Activated CD4-positive, alpha-beta memory T cell treated with anti-CD3 and anti-CD28 coated beads, Interleukin-2, amount 10 ng/mL, durations not matched to agents 7 days and 5 days (primary cell): ENCODE measurements at regions not wholly inside any gene's neighbourhood (a gene's known extent, or its start where the extent isn't known, plus 50 kb on each side); places are given as distances from the start of the nearest gene placed in this dataset.

Experiments used
- CTCF ChIA-PET: fragments of 350-600 bp; sonication (Branson Sonifier 250); formaldehyde crosslinking; loops from one replicate; lab custom pipeline; 2021; ENCODE audit warnings: antibody characterized with exemption, inconsistent platforms; lab: Charles Lee
- POLR2A ChIA-PET: fragments of 350-600 bp; sonication (Branson Sonifier 250); formaldehyde crosslinking; loops from one replicate; lab custom pipeline; 2021; ENCODE audit warnings: antibody characterized with exemption; lab: Charles Lee
- DNase-seq: peaks from one replicate; pipeline ENCODE4 v3.0.0-alpha.2; 2020
- H3K27ac Mint-ChIP-seq: one replicate; pipeline ENCODE4 v1.8.0; 2021; ENCODE audit warnings: mild to moderate bottlenecking, mixed read lengths
- H3K27me3 Mint-ChIP-seq: one replicate; pipeline ENCODE4 v1.8.0; 2021; ENCODE audit warnings: mixed read lengths
- H3K36me3 Mint-ChIP-seq: one replicate; pipeline ENCODE4 v1.8.0; 2021; ENCODE audit warnings: low read depth, mixed read lengths
- H3K4me1 Mint-ChIP-seq: one replicate; pipeline ENCODE4 v1.8.0; 2021; ENCODE audit warnings: mixed read lengths
- H3K4me3 Mint-ChIP-seq: one replicate; pipeline ENCODE4 v1.8.0; 2021; ENCODE audit warnings: mild to moderate bottlenecking, mixed read lengths
- H3K9me3 Mint-ChIP-seq: one replicate; pipeline ENCODE4 v1.8.0; 2021; ENCODE audit warnings: mixed read lengths

DNA sequence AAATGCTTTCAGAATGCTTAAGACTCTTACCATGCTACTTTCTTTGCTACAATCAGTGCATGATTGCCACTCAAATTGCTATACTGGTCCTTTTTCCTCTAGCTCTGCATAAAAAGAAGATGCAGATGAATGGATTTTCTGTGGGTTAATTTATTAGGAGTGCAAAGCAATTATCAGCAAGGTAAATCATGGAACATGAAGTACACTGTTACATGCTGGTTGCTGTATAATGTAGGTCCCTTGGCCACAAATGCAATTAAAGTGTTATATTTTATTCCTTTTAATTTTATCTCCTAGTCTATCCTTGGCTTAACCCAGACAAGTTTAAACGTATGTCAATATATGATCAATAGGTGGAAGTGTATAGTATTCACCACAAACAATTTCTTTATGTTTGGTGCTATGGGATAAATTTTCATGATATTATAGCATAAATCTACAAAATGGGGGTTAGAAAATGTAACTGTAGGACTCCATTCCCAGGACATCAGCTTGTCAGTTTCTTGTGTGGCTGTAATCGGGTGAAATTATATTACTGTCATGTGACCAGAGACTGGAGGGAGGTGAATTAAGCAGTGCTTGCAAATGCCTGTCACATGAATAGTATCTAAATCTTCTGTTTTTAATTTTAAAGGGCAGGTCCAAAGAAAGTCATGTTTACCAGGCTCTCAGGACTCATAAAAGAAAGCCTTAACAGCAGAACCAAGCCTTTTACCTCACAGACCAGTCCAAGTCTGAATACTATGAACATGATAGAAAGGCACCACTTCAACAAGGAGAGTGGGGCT lies 176.9 kb upstream of the ID4 start:
- H3K4me1 Mint-ChIP-seq, result no peaks in the 10 kb centered on the region
- H3K9me3 Mint-ChIP-seq, result no peaks in the 10 kb centered on the region
- ChIA-PET CTCF (no interaction called here), POLR2A (no interaction called here)
- no peaks in the 10 kb centered on the region for H3K36me3 Mint-ChIP-seq
- no peak for DNase-seq
- no peak overlapping the region for H3K27ac Mint-ChIP-seq
- H3K4me3 Mint-ChIP-seq, result no peak overlapping the region
- no peaks in the 10 kb centered on the region for H3K27me3 Mint-ChIP-seq

DNA sequence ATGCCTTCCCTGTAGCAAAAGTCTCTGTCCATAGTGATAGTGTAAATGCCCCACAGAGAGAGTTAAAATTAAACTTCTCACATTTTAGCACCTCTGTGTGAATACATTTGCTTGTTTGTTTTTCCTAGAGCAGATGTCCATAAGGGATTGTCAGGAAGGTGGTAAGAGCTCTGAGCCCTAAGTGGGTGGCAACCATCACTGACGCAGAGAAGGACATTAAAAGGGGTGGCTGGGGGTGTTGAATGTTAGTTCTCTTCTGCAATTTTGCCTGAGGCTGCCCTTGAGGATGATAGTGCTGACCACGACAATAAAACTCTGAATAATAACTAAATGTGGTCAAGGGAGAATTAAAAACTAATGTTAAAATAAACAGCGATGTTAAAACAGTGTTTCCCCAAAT lies 174.3 kb upstream of the ID4 start:
- Mint-ChIP-seq H3K27ac (no peak overlapping the region), H3K27me3 (no peaks in the 10 kb centered on the region), H3K4me1 (no peaks in the 10 kb centered on the region), H3K36me3 (no peaks in the 10 kb centered on the region), H3K4me3 (no peak overlapping the region), H3K9me3 (no peaks in the 10 kb centered on the region)
- ChIA-PET CTCF (no interaction called here), POLR2A (no interaction called here)
- no peak for DNase-seq

DNA sequence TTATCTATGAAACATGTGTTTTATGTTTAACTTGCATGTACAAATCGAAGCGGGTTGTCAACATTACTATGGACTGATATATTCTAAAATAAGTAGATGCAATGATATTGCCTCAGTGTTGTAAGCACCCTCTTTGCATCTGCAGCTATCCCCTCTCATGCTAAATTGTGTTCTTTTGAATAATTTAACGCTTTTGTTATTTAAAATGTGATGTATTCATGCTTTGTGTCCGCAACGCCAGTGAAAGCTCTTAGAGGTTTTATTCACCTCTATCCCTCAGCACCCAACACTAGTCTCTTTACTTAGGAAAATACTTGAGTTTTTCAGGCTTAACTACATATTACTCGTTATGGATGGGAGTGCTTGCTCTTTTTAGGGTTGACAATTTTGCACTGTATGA lies 173.7 kb upstream of the ID4 start:
- ChIA-PET CTCF (interaction anchor here (0.9 kb wide), 1 partner anchor 9 kb away, joined by 3 read pairs; no protein-coding TSS in a partner anchor), POLR2A (no interaction called here)
- no peaks in the 10 kb centered on the region for H3K4me1 Mint-ChIP-seq
- H3K4me3 Mint-ChIP-seq, result no peak overlapping the region
- DNase-seq, result no peak
- H3K36me3 Mint-ChIP-seq, result no peaks in the 10 kb centered on the region
- H3K9me3 Mint-ChIP-seq, result no peaks in the 10 kb centered on the region
- H3K27me3 Mint-ChIP-seq, result no peaks in the 10 kb centered on the region
- no peak overlapping the region for H3K27ac Mint-ChIP-seq

DNA sequence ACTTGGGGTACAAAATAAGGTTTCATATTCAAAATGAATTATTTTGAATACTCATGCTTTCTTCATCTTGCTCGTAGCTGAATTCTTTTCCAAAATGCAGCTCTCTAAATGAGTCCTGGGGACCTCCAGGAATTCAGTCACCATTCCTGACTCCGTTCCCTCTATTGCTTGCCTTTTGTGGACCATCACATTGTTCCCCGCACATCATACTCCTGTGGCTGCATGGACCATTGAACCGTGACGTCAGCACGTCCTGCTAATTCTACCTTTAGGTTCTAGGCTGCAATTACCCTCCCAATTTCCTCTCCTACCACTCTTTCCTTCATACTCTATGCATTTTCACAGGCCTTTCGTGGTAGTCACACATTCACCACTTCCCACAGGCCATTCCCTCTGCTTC lies 173.1 kb upstream of the ID4 start:
- H3K4me1 Mint-ChIP-seq, result no peaks in the 10 kb centered on the region
- no peaks in the 10 kb centered on the region for H3K9me3 Mint-ChIP-seq
- no peaks in the 10 kb centered on the region for H3K27me3 Mint-ChIP-seq
- POLR2A ChIA-PET, result interaction anchor here (0.6 kb wide), 1 partner anchor 505 kb away, joined by 3 read pairs; no protein-coding TSS in a partner anchor
- H3K27ac Mint-ChIP-seq, result no peak overlapping the region
- DNase-seq, result no peak
- H3K36me3 Mint-ChIP-seq, result no peaks in the 10 kb centered on the region
- no peak overlapping the region for H3K4me3 Mint-ChIP-seq
- CTCF ChIA-PET, result interaction anchor here (0.9 kb wide), 1 partner anchor 8 kb away, joined by 3 read pairs; no protein-coding TSS in a partner anchor

DNA sequence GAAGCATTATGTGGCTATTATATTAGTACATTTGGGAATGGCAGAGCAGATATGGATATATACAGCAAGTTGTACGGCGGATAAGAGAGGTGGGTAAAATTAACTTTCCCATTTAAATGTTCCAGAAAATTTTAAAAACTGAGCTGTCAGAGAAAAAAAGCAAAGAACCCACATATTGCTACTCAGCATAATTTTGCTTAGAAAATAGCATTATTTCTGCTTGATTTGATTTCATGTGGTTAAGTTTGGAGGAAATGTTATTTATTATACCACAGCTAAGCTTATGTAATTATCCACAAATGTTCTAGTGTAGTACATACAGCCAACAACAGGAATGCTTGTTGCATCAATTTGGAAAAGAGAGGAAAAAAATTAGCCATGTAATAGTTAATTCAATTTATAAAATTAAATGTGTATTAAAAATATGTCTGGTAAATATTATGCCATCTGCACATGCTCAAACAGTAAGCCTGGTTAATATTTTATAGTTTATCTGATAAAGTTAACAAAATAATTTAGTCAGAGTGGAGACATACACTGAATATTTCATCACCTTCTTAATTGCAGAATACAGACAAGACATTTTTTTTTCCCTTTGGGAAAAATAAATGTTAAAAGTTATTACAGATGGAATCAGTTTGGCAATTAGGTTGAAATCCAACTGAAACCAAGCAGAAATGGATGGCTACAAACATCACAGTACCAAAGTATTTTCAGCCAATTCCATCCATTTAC lies 172.1 kb upstream of the ID4 start:
- no peak overlapping the region for H3K27ac Mint-ChIP-seq

DNA sequence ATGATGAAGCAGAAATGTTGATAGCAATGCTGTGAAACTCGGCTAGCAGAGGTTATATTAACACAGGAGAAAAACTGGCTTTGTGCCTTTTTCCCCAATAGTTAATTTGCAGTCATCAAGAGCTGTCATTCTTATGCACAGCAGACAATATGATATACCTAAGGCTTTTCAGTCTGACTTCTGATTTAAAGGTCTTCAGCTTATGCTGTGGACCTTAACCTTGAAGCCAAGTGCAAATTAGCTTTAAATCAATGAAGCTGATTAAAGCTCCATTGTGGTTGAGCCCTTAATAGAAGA lies 171.6 kb upstream of the ID4 start:
- DNase-seq, result no peak
- CTCF ChIA-PET, result no interaction called here
- no peaks in the 10 kb centered on the region for H3K36me3 Mint-ChIP-seq
- H3K9me3 Mint-ChIP-seq, result no peaks in the 10 kb centered on the region
- POLR2A ChIA-PET, result no interaction called here
- no peaks in the 10 kb centered on the region for H3K4me1 Mint-ChIP-seq
- H3K4me3 Mint-ChIP-seq, result no peak overlapping the region
- H3K27me3 Mint-ChIP-seq, result no peaks in the 10 kb centered on the region
- no peak overlapping the region for H3K27ac Mint-ChIP-seq

More for the DNA sequence above, 172.1 kb upstream of the ID4 start:
- Mint-ChIP-seq H3K4me1 (no peaks in the 10 kb centered on the region), H3K36me3 (no peaks in the 10 kb centered on the region), H3K9me3 (no peaks in the 10 kb centered on the region), H3K27me3 (no peaks in the 10 kb centered on the region), H3K4me3 (no peak overlapping the region)
- ChIA-PET CTCF (interaction anchor here (0.7 kb wide), 1 partner anchor 482 kb away, joined by 3 read pairs; no protein-coding TSS in a partner anchor), POLR2A (interaction anchor here (0.6 kb wide), 1 partner anchor 504 kb away, joined by 3 read pairs; no protein-coding TSS in a partner anchor)
- DNase-seq, result no peak

DNA sequence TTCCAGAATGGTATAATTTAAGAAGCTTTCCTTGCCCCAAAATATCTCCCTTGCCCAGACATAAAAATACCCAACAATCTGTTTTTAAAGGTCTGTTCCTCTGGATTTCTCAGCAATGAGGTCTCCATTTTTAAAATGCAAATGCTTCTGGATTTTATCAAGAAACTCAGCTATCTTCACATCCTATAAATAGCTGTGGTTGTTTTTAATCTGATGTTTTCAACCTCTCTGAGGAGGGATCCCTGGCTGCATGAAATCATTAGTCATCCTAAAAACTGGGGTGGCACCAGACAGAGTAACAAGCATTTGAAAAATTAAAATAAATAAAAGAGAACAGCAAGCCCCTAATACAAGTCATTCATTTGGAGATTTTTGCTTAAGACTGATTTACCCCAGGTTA lies 168.5 kb upstream of the ID4 start:
- Mint-ChIP-seq H3K4me3 (no peak overlapping the region), H3K9me3 (no peaks in the 10 kb centered on the region), H3K27ac (no peak overlapping the region), H3K4me1 (no peaks in the 10 kb centered on the region), H3K27me3 (no peaks in the 10 kb centered on the region), H3K36me3 (no peaks in the 10 kb centered on the region)
- POLR2A ChIA-PET, result no interaction called here
- CTCF ChIA-PET, result no interaction called here
- no peak for DNase-seq

DNA sequence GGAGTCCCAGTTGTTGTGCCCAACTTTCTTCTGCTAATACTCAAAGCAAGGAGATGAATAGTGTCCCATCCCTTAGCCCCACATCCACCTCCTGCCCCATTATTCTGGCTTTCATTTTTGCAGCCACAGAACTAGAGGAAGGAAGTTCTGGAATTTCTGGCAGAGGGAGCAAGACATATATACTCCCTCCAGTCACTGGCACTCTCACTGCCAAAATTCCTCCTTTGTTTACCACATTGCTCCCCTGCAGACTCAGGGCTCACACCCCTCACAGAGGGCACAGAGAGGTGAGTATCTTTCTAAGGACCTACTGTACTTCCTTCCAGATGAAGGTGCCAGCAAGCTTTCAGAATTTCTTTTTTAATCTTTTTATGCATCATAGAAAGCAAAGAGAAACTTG lies 168.0 kb upstream of the ID4 start:
- no peak for DNase-seq
- CTCF ChIA-PET, result no interaction called here
- no peaks in the 10 kb centered on the region for H3K27me3 Mint-ChIP-seq
- H3K36me3 Mint-ChIP-seq, result no peaks in the 10 kb centered on the region
- no peaks in the 10 kb centered on the region for H3K4me1 Mint-ChIP-seq
- no peak overlapping the region for H3K4me3 Mint-ChIP-seq
- POLR2A ChIA-PET, result no interaction called here
- no peak overlapping the region for H3K27ac Mint-ChIP-seq
- H3K9me3 Mint-ChIP-seq, result no peaks in the 10 kb centered on the region

DNA sequence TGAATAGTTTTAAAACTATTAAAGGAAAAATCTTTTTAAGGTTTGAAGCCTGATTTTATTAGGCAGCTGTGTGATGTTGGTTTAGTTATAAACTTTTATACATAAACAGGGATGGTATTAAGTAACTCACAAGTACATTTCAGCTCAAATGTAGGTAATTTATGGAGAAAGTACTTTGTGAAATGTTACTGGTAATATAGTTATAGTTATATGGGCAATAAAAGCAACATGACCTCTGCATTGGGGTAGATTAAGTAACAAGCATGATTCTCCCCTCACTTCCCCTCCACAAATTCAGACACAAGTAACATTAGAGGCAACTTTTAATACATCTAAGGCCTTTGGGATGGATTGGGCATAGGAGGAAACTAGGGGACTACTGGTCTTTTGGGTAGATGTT lies 154.3 kb upstream of the ID4 start:
- Mint-ChIP-seq H3K4me1 (no peaks in the 10 kb centered on the region), H3K27me3 (no peaks in the 10 kb centered on the region), H3K27ac (no peak overlapping the region), H3K4me3 (no peak overlapping the region), H3K36me3 (no peaks in the 10 kb centered on the region), H3K9me3 (peaks cover 6% of the 10 kb centered on the region)
- ChIA-PET CTCF (no interaction called here), POLR2A (no interaction called here)
- no peak for DNase-seq

DNA sequence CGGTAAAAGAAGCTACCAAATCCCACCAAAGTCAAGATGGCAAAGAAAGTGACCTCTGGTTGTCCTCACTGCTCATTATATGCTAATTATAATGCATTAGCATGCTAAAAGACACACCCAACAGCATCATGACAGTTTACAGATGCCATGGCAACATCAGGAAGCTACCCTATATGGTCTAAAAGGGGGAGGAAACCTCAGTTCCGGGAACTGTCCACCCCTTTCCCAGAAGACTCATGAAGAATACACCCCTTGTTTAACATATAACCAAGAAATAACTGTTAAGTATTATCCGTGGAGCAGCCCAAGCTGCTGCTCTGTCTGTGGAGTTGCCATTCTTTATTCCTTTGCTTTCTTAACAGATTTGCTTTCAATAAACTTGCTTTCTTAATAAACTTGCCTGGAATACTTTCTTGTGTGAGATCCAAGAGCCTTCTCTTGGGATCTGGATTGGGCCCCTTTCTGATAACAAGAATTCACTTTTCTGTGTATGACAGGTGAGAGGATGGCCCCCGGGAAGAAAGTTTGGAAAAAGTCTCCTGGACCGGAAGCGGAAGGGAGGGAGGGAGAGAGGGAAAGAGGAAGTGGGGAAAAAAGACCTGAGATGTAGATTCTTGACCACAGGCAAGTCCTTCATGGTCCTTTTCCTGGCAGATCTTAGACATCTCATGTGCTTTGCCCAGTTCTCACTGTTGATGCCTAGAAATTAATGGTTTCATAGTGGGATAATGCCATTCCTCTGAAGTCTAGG lies 146.7 kb upstream of the ID4 start:
- Mint-ChIP-seq H3K27me3 (peaks cover 9% of the 10 kb centered on the region), H3K36me3 (no peaks in the 10 kb centered on the region), H3K27ac (no peak overlapping the region), H3K9me3 (peaks cover 5% of the 10 kb centered on the region), H3K4me3 (no peak overlapping the region), H3K4me1 (no peaks in the 10 kb centered on the region)
- CTCF ChIA-PET, result no interaction called here
- POLR2A ChIA-PET, result no interaction called here
- DNase-seq, result no peak

DNA sequence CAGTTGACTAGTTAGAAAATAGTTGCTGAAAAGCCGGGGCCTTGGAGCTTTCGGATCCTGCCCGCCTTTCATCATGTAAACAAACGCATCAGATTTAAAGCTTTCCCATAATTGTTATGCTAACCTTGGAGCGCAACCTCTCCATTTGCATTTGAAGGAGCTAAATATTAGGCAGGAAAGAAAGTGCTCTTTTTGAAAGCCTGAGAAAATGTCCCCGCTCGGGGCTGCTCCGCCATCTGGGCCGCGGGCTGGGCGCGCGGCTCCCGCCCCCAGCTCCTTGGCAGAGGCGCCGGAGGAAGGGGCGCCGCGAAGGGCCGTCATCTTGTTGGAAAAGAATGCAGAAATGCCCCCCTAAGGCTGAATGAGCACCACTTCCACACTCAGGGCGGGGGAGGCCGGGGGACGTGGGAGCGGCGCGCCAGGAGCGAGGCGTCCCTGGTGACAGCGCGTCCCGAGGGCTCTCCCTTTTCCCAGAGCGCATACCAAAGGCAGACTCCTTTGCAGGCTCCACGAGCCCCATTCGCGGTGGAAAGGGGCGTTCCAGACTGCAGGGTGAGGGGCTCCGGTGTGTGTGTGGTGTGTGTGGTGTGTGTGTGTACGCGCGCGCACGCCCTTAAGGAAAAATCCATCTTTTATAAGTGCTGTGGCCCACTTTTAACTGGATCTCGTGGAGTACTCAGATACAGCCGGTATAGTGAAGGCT lies 145.6 kb upstream of the ID4 start:
- ChIA-PET POLR2A (no interaction called here), CTCF (no interaction called here)
- H3K27me3 Mint-ChIP-seq, result peaks cover 9% of the 10 kb centered on the region
- H3K4me1 Mint-ChIP-seq, result no peaks in the 10 kb centered on the region
- DNase-seq, result no peak
- H3K27ac Mint-ChIP-seq, result no peak overlapping the region
- no peak overlapping the region for H3K4me3 Mint-ChIP-seq
- no peaks in the 10 kb centered on the region for H3K36me3 Mint-ChIP-seq
- peaks cover 5% of the 10 kb centered on the region for H3K9me3 Mint-ChIP-seq

DNA sequence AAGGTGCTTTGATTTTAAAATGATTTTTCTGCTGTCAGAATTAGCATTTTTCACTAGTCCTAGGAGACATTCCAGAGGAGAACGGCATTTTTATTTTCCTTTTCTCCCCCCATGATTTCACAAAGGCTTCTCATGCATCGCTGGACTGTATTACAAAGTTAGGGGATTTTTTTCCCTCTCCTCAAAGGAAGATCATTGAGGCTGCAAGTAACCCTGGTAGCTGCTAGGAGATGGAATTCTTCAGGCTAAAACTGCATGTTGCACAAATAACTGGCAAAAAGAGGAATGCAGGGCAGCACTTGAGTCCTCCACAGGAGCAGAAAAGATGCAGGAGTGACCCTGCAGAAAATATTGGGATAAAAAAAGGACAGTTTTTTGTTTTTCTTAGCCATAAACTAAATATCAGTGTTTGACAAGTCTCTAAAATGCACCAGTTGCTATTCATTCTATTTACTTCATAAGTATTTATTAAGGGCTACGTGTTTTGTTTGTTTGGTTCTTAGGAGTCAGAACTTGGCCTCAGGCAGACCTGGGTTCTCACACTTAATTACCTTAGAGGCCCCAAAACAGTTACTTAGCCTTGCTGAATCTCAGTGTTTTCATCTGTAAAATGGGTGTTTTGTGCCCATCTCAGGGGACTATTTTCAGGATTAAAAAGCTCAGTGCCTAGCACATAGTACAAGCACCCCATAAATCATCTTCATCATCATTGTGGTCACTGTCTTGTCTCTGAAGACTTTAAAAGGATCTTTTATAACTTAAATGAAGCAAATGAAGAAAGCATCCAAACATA lies 144.5 kb upstream of the ID4 start:
- H3K27me3 Mint-ChIP-seq, result peaks cover 9% of the 10 kb centered on the region
- no peaks in the 10 kb centered on the region for H3K36me3 Mint-ChIP-seq
- ChIA-PET POLR2A (no interaction called here), CTCF (no interaction called here)
- peaks cover 3% of the 10 kb centered on the region for H3K9me3 Mint-ChIP-seq
- H3K27ac Mint-ChIP-seq, result no peak overlapping the region
- H3K4me1 Mint-ChIP-seq, result no peaks in the 10 kb centered on the region
- H3K4me3 Mint-ChIP-seq, result no peak overlapping the region
- no peak for DNase-seq
